Neural progenitor cell (in vitro differentiated cells): ENCODE measurements at regions not wholly inside any gene's neighbourhood (a gene's known extent, or its start where the extent isn't known, plus 50 kb on each side); places are given as distances from the start of the nearest gene placed in this dataset.

Experiments used
- EZH2 ChIP-seq: fragments of 200-600 bp; sonication (generic); IDR thresholded peaks from 2 replicates; pipeline ENCODE4 v1.6.1; 2017; ENCODE audit warnings: antibody characterized with exemption, mild to moderate bottlenecking, moderate library complexity
- EZH2phosphoT487 ChIP-seq: fragments of 200-600 bp; sonication (generic); IDR thresholded peaks from 2 replicates; pipeline ENCODE4 v1.6.1; 2017; ENCODE audit warnings: antibody characterized with exemption
- TF ChIP-seq, protein P1 (sequence below): fragments of 200-600 bp; sonication (generic); IDR thresholded peaks from 2 replicates; pipeline ENCODE4 v1.5.1; 2017; ENCODE audit warnings: antibody characterized with exemption, mild to moderate bottlenecking

GRCh38 chr16:54203851-54204505, 82.6 kb downstream of the IRX3 start:
- TF ChIP-seq, protein P1, sequence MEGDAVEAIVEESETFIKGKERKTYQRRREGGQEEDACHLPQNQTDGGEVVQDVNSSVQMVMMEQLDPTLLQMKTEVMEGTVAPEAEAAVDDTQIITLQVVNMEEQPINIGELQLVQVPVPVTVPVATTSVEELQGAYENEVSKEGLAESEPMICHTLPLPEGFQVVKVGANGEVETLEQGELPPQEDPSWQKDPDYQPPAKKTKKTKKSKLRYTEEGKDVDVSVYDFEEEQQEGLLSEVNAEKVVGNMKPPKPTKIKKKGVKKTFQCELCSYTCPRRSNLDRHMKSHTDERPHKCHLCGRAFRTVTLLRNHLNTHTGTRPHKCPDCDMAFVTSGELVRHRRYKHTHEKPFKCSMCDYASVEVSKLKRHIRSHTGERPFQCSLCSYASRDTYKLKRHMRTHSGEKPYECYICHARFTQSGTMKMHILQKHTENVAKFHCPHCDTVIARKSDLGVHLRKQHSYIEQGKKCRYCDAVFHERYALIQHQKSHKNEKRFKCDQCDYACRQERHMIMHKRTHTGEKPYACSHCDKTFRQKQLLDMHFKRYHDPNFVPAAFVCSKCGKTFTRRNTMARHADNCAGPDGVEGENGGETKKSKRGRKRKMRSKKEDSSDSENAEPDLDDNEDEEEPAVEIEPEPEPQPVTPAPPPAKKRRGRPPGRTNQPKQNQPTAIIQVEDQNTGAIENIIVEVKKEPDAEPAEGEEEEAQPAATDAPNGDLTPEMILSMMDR = no peak
- TF ChIP-seq EZH2phosphoT487 (no peak), EZH2 (no peak)
